ENCODE measurements at regions not wholly inside any gene's neighbourhood (a gene's known extent, or its start where the extent isn't known, plus 50 kb on each side); places are given as distances from the start of the nearest gene placed in this dataset.

DNA sequence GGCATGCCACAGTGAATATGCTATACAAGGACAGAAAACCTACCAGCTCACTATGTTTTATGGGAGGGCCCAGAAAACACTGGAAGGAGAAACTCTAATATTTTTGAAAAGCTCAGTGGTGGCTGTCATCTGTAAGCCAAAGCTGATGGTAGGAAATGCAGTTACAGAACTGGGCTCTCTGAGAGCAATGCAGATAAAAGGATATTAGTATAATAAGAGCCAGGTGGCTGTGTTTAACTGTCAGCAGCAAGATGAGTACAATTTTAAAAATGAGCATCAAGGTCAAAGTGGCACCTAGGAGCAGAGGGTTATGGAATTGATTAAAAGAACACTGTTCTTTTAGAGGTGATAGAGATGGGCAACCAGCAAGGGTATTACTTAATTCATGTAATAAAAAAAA, 345.0 kb downstream of the NDFIP2 start:
- Histone ChIP-seq H3K4me1 (ENCODE audit: control insufficient read depth, insufficient read depth, low read length) (no peaks in the 10 kb centered on the region), H3K36me3 (ENCODE audit: control insufficient read depth, insufficient read depth, low read length) (no peaks in the 10 kb centered on the region), H3K27me3 (ENCODE audit: control insufficient read depth, insufficient read depth, low read length) (no peaks in the 10 kb centered on the region), H3K27ac (ENCODE audit: low read depth, low read length) (no peak overlapping the region), H3K4me3 (ENCODE audit: low read depth, low read length) (no peak overlapping the region), H3K9me3 (ENCODE audit: control insufficient read depth, insufficient read depth, low read length) (no peaks in the 10 kb centered on the region)
- no peak for DNase-seq (ENCODE audit: low read depth in 4 of 6, low spot score in 6 of 6)

DNA sequence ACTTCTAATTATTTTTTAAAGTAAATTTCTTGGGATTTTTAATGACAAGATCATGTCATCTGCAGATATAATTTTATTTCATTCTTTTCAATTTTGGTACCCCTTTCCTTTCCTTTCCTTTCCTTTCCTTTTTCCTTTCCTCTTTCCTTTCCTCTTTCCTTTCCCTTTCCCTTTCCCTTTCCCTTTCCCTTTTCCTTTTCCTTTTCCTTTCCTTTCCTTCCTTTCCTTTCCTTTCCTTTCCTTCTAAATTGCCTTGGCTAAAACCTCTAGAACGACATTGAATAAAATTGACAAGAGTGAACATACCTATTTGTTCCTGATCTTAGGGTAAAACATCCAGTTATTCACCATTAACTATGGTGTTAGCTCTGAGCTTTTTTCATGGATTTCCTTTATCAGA, 334.1 kb downstream of the NDFIP2 start:
- no peaks in the 10 kb centered on the region for H3K9me3 ChIP-seq (ENCODE audit: control insufficient read depth, insufficient read depth, low read length)
- H3K36me3 ChIP-seq (ENCODE audit: control insufficient read depth, insufficient read depth, low read length): no peaks in the 10 kb centered on the region
- WGBS (ENCODE audit: insufficient coverage): no CpG with 5 or more reads among the region's 1 CpG
- H3K27me3 ChIP-seq (ENCODE audit: control insufficient read depth, insufficient read depth, low read length): no peaks in the 10 kb centered on the region
- no peak overlapping the region for H3K4me3 ChIP-seq (ENCODE audit: low read depth, low read length)
- no peaks in the 10 kb centered on the region for H3K4me1 ChIP-seq (ENCODE audit: control insufficient read depth, insufficient read depth, low read length)
- no peak overlapping the region for H3K27ac ChIP-seq (ENCODE audit: low read depth, low read length)
- DNase-seq (ENCODE audit: low read depth in 4 of 6, low spot score in 6 of 6): no peak

DNA sequence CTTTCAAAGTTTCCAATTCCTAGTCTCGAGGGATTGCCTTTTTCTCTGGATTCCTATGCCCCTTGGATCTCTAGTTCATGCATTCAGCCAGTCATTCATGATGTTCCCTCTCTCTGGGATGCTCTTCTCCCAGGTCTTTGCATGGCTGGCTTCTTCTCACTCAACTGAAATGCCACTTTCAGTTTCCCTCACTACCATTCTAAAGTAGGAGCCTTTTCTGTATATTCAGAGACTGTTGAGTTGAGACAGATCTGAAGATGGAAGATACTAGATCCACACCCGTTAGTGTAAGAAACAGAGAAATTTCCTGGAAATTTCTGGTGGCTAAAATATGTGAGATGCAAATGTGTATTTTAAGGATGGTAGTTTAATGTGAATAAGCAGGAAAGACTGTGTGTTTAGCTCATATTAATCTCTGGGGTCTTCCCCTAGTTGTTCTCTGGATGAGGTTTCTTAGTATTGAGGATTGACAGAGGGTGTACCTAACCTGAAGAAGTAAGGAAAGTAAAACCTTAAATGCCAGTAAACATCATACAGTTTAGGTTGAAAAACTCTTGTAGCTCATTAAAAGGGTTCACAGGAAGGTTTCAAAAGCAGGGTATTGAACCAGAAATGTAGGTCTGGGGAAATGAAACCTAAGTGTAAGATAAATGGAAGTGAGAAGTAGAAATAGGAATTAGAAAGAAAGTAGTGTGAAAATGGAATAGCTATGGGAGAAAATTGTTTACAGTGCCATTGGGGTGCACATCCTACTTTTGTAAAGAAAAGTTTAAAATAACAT, 331.3 kb downstream of the NDFIP2 start:
- H3K36me3 ChIP-seq (ENCODE audit: control insufficient read depth, insufficient read depth, low read length): no peaks in the 10 kb centered on the region
- H3K4me3 ChIP-seq (ENCODE audit: low read depth, low read length): no peak overlapping the region
- no peaks in the 10 kb centered on the region for H3K9me3 ChIP-seq (ENCODE audit: control insufficient read depth, insufficient read depth, low read length)
- no peak overlapping the region for H3K27ac ChIP-seq (ENCODE audit: low read depth, low read length)
- H3K4me1 ChIP-seq (ENCODE audit: control insufficient read depth, insufficient read depth, low read length): no peaks in the 10 kb centered on the region
- H3K27me3 ChIP-seq (ENCODE audit: control insufficient read depth, insufficient read depth, low read length): no peaks in the 10 kb centered on the region
- no peak for DNase-seq (ENCODE audit: low read depth in 4 of 6, low spot score in 6 of 6)
- WGBS (ENCODE audit: insufficient coverage): 88% methylated on average over 2 of the region's 2 CpGs

DNA sequence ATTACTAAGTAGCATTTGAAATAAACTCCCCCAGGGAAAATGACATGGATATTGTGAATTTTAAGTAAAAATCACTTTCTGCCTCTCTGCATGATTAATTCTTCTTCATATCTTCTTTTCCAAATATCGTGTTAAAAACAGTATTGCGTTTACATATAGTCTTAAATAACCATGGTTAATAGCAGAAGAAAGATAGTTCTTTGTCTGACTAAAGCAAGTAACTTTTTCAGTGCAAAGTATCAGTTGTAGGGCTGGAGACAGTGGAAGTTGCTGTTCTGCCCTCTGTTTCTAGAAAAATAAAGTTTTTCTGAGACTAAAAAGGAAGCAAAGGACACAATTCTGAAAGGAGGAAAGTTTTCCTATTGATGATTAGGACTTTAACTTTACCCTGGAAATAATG, 330.2 kb downstream of the NDFIP2 start:
- no peaks in the 10 kb centered on the region for H3K4me1 ChIP-seq (ENCODE audit: control insufficient read depth, insufficient read depth, low read length)
- H3K36me3 ChIP-seq (ENCODE audit: control insufficient read depth, insufficient read depth, low read length): no peaks in the 10 kb centered on the region
- WGBS (ENCODE audit: insufficient coverage): no CpG with 5 or more reads among the region's 2 CpGs
- no peaks in the 10 kb centered on the region for H3K9me3 ChIP-seq (ENCODE audit: control insufficient read depth, insufficient read depth, low read length)
- DNase-seq (ENCODE audit: low read depth in 4 of 6, low spot score in 6 of 6): no peak
- no peak overlapping the region for H3K4me3 ChIP-seq (ENCODE audit: low read depth, low read length)
- H3K27me3 ChIP-seq (ENCODE audit: control insufficient read depth, insufficient read depth, low read length): no peaks in the 10 kb centered on the region
- no peak overlapping the region for H3K27ac ChIP-seq (ENCODE audit: low read depth, low read length)

DNA sequence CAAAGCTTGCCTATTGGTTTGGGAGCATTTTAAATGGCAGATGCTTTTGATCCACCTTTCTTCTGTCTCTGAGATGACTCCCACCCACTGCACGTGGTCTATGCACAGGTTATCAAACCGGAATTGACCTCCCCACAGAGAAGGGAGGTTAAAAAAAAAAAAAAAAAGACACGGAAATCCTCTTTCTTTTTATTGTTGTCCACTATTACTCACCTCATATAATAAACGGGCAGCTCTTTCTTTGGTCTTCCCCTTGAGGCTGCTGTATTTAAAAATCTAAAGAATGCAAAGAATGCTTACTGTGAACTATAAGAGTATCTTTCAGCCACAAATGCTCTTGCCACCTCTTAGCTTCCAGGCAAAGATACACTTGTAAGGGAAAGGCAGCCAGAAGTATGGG, 329.7 kb downstream of the NDFIP2 start:
- DNase-seq (ENCODE audit: low read depth in 4 of 6, low spot score in 6 of 6): no peak
- Histone ChIP-seq H3K36me3 (ENCODE audit: control insufficient read depth, insufficient read depth, low read length) (no peaks in the 10 kb centered on the region), H3K27me3 (ENCODE audit: control insufficient read depth, insufficient read depth, low read length) (no peaks in the 10 kb centered on the region), H3K4me3 (ENCODE audit: low read depth, low read length) (no peak overlapping the region), H3K27ac (ENCODE audit: low read depth, low read length) (no peak overlapping the region), H3K4me1 (ENCODE audit: control insufficient read depth, insufficient read depth, low read length) (no peaks in the 10 kb centered on the region), H3K9me3 (ENCODE audit: control insufficient read depth, insufficient read depth, low read length) (no peaks in the 10 kb centered on the region)
- WGBS (ENCODE audit: insufficient coverage): no CpG with 5 or more reads among the region's 4 CpGs

DNA sequence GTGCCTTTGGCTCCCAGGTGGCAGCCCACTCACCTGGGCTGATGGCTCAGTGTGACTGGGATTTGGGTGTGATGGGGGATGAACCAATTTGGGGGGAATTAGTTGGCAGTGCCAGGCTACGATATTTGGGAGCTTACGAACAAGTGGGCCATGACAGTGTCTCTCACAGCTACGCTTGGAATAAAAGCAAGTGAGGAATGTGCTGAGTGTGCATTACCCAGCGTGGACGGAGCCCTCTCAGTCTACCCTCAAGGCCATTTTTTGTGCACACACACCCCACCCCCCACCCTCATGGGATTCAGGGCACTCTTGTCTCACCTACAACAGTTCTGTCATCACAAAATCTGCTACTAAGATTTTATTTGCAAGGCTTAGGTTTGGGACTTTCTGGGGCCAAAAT, 329.1 kb downstream of the NDFIP2 start:
- no peak for DNase-seq (ENCODE audit: low read depth in 4 of 6, low spot score in 6 of 6)
- Histone ChIP-seq H3K4me1 (ENCODE audit: control insufficient read depth, insufficient read depth, low read length) (no peaks in the 10 kb centered on the region), H3K4me3 (ENCODE audit: low read depth, low read length) (no peak overlapping the region), H3K27ac (ENCODE audit: low read depth, low read length) (no peak overlapping the region), H3K9me3 (ENCODE audit: control insufficient read depth, insufficient read depth, low read length) (no peaks in the 10 kb centered on the region), H3K27me3 (ENCODE audit: control insufficient read depth, insufficient read depth, low read length) (no peaks in the 10 kb centered on the region), H3K36me3 (ENCODE audit: control insufficient read depth, insufficient read depth, low read length) (no peaks in the 10 kb centered on the region)
- 100% methylated on average over 3 of the region's 5 CpGs for WGBS (ENCODE audit: insufficient coverage)

DNA sequence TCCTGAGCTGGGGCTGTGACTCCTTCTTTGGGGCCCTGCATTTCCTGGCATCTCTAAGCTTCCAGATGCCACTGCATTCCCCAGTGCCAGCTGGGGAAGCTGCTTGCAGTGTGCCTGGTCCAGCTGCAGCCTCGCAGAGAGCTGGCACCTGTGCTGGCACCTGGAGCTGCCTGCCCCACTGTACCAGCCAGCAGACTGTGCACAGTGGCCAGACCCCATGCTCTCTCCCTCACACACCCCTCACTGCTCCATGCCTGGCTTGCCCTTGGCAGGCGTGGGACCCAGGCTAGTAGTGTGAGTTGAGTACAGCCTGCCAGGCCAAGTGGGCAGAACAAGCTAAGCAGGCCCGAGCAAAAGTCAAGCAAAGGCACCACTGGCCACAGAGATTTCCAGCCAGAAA, 327.5 kb downstream of the NDFIP2 start:
- no peak overlapping the region for H3K4me3 ChIP-seq (ENCODE audit: low read depth, low read length)
- no peaks in the 10 kb centered on the region for H3K36me3 ChIP-seq (ENCODE audit: control insufficient read depth, insufficient read depth, low read length)
- H3K27ac ChIP-seq (ENCODE audit: low read depth, low read length): no peak overlapping the region
- no peaks in the 10 kb centered on the region for H3K4me1 ChIP-seq (ENCODE audit: control insufficient read depth, insufficient read depth, low read length)
- DNase-seq (ENCODE audit: low read depth in 4 of 6, low spot score in 6 of 6): no peak
- H3K9me3 ChIP-seq (ENCODE audit: control insufficient read depth, insufficient read depth, low read length): no peaks in the 10 kb centered on the region
- H3K27me3 ChIP-seq (ENCODE audit: control insufficient read depth, insufficient read depth, low read length): no peaks in the 10 kb centered on the region
- WGBS (ENCODE audit: insufficient coverage): 91% methylated on average over 1 of the region's 3 CpGs

DNA sequence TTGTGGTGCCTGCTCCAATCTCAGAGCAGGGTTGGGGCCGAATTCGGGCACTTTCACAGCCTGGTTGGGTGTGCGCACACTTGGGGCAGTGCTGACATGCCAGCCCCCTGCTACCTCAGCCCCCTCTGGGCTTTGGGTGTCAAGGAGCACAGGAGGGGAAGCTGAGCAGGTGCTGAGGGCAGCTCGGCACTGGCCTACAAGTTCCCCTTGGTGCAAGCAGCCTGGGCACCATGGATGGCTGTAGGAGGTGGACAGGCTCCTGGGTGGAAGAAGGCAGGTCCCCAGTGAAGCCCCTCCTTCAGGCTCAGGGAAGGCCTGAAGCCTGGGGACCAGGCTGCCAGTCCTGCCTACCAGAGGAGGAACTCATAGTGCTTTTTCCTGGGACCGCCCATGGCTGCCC, 326.6 kb downstream of the NDFIP2 start:
- Histone ChIP-seq H3K4me1 (ENCODE audit: control insufficient read depth, insufficient read depth, low read length) (no peaks in the 10 kb centered on the region), H3K4me3 (ENCODE audit: low read depth, low read length) (no peak overlapping the region), H3K27me3 (ENCODE audit: control insufficient read depth, insufficient read depth, low read length) (no peaks in the 10 kb centered on the region), H3K9me3 (ENCODE audit: control insufficient read depth, insufficient read depth, low read length) (no peaks in the 10 kb centered on the region), H3K27ac (ENCODE audit: low read depth, low read length) (no peak overlapping the region), H3K36me3 (ENCODE audit: control insufficient read depth, insufficient read depth, low read length) (no peaks in the 10 kb centered on the region)
- 80% methylated on average over 5 of the region's 5 CpGs for WGBS (ENCODE audit: insufficient coverage)
- DNase-seq (ENCODE audit: low read depth in 4 of 6, low spot score in 6 of 6): no peak

DNA sequence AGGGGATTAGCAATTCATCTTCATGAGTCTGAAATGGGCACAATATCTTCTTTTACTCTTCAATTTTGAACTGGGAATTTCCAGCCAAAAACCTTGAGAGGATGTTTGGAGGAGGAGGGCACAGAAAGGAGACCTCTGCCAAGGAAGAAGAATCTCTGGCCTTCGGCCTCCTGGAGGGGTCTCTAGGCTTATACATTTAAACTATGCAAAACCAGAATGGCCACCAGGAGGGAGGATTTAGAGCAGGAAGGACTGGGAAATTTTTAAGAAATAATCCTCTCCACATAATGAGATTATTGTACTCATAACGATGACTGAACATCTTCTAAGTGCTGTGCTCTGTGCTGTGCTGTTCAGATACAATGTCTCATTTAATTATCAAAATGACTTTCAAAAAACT, 325.9 kb downstream of the NDFIP2 start:
- no CpG with 5 or more reads among the region's 2 CpGs for WGBS (ENCODE audit: insufficient coverage)
- peak in 1 of 6 donors; percentile 39 for DNase-seq (ENCODE audit: low read depth in 4 of 6, low spot score in 6 of 6)
- Histone ChIP-seq H3K4me1 (ENCODE audit: control insufficient read depth, insufficient read depth, low read length) (no peaks in the 10 kb centered on the region), H3K4me3 (ENCODE audit: low read depth, low read length) (no peak overlapping the region), H3K27me3 (ENCODE audit: control insufficient read depth, insufficient read depth, low read length) (no peaks in the 10 kb centered on the region), H3K9me3 (ENCODE audit: control insufficient read depth, insufficient read depth, low read length) (no peaks in the 10 kb centered on the region), H3K27ac (ENCODE audit: low read depth, low read length) (no peak overlapping the region), H3K36me3 (ENCODE audit: control insufficient read depth, insufficient read depth, low read length) (no peaks in the 10 kb centered on the region)

DNA sequence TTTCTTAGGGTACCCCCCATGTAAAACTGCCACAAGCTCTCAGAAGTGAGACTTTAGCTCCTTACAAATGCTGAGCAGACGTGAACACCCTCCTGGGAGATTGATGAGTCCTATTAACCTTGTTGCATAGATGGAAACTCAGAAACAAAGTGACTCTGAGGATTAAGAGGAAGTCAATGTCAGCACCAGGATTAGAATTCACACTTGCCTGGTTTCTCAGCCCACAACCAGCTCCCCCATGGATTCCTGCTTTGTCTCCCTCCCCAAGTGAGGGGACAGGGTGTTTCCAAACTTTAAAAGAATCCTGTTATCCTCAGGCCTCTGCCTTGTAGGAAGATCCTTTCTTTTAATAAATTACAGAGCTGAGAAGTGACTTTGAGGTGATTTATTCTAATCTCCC, 324.4 kb downstream of the NDFIP2 start:
- Histone ChIP-seq H3K27ac (ENCODE audit: low read depth, low read length) (no peak overlapping the region), H3K27me3 (ENCODE audit: control insufficient read depth, insufficient read depth, low read length) (no peaks in the 10 kb centered on the region), H3K9me3 (ENCODE audit: control insufficient read depth, insufficient read depth, low read length) (no peaks in the 10 kb centered on the region), H3K4me1 (ENCODE audit: control insufficient read depth, insufficient read depth, low read length) (no peaks in the 10 kb centered on the region), H3K4me3 (ENCODE audit: low read depth, low read length) (no peak overlapping the region), H3K36me3 (ENCODE audit: control insufficient read depth, insufficient read depth, low read length) (no peaks in the 10 kb centered on the region)
- WGBS (ENCODE audit: insufficient coverage): no CpG with 5 or more reads among the region's 1 CpG
- peak in 1 of 6 donors; percentile 39 for DNase-seq (ENCODE audit: low read depth in 4 of 6, low spot score in 6 of 6)
